Right kidney (tissue), 1 donor: ENCODE measurements at regions not wholly inside any gene's neighbourhood (a gene's known extent, or its start where the extent isn't known, plus 50 kb on each side); places are given as distances from the start of the nearest gene placed in this dataset.
"Not testable (repeated sequence)": the region's sequence is repeated elsewhere in the genome, so short reads cannot be mapped to it uniquely, and the experiment has no call there.

ENCODE experiments used
- DNase-seq: peaks from one replicate; pipeline ENCODE4 v3.0.0-alpha.2; 2016

DNA sequence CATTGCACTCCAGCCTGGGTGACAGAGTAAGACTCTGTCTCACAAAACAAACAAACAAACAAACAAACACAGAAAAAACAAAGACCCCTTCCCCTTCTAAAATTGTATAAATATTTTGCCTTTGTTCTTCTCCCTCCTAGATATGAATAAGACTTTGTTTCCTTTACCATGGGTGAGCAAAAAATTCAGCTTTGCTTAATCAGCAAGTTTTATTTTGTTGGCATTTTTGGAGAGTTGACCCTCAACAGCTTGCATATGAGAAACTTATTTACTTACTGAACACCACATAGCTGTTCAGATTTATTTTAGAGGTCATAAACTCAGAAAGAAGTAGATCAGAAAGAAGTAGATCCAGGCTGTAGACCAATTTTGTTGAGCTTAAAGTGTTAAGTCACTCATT, 395.2 kb upstream of the TOM1L1 start:
- DNase-seq: no peak

DNA sequence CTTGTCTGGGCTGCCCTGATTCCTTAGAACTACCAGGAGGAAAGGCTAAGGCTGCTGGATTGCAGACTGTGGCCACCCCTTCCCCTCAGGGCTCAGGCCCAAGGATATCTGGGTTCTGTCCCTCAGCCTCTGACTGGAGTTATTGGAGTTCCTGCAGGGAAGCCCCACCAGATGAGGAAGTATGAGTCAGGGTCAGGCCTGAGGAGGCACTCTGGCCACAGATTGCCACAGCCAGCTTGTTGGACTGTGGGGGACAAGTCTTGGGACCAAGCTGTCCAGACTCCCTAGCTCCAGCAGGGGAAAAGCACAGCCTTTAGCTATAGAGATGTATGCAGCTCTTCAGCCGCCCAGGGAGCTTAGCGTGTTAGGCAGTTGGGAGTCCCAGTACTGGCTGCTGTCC, 381.9 kb upstream of the TOM1L1 start:
- no peak for DNase-seq

DNA sequence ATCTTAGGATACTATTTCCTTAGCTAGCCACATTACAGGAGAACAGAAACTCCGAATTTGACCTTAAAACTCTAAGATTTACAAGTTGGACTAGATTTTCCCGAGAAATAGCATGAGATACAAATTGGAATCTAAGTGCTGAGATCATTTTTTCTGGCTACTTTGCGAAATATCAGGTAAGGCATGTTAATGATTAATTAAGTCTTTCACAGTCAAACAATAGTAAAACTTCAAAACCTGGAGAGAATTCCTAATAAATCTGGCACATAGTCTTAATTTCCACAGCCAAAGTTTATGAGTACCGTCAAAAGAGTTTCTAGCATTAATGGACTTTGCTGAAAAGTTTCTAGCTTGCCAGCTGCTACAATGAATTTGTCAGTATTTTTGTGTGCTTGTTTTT, 379.5 kb upstream of the TOM1L1 start:
- no peak for DNase-seq

DNA sequence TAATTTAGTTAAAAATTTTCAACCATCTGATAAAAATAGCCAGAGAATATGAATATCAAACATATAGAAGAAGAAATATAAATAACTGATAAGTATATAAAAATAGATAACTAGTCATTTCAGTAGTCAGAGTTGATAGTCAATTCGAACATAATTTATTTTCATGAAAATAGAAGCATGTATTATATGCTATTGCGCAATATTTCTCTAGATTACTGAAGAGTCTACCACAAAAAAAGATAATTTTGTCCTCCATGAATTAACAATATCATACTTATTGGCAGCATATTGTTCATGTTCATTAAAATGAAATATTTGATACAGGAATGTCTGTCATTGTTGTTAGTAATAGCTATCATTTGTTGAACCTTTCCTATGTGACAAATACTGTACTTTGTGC, 376.2 kb upstream of the TOM1L1 start:
- DNase-seq: no peak

DNA sequence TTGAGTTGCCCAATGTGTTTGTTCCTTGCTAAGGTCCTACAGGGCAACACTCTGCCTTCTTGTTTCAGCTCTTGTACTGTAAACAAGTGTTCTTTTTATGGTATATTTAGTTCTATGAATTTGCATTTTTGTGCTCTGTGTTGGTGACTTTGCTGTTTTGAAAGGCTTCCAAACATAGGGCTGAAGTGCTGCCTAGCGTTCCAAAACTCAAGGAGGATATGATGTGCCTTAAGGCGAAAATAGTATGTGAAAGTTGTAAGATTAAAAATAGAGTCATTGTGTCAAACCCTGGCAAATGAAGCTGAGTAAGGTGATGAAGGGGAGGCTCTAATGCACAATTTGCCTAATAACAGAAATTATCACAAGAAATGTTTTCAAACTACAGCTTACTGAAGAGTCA, 372.7 kb upstream of the TOM1L1 start:
- DNase-seq: no peak

DNA sequence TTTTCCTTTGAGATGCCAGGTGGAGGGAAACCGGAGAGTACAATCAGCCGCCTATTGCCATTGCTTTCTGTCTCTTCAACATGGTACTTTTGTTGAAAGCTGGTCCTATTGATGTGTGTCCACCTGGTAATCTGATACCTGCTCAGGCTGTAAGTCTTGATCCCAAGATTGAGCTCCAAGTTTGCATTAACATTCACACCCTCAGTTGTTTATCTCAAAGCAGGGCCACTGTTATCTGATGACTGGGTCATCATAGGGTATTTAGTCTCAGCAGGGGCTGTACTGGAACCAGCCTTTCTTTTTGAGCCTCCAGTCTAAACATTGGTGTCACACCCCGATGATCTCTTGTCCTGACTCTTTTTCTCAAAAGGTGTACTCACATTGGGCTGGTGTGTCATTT, 370.3 kb upstream of the TOM1L1 start:
- no peak for DNase-seq

DNA sequence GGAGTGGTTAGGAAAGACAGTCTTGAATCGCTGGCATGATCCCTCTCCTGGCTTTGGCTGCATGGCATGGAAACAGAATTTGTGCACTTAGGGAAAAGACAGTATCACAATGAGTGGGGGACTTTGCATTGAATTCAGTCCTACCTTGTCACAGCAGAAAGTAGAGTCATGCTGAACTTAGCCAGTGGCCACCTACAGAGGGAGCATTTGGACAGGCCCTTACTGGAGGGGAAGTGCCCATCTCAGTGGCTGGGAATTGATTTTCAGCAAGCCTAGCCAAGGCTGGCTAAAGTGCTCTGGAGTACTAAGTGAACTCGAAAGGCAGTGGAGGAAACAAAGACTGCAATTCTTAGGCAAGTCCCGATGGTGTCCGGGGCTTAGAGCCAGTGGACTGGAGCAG, 364.3 kb upstream of the TOM1L1 start:
- DNase-seq: no peak

DNA sequence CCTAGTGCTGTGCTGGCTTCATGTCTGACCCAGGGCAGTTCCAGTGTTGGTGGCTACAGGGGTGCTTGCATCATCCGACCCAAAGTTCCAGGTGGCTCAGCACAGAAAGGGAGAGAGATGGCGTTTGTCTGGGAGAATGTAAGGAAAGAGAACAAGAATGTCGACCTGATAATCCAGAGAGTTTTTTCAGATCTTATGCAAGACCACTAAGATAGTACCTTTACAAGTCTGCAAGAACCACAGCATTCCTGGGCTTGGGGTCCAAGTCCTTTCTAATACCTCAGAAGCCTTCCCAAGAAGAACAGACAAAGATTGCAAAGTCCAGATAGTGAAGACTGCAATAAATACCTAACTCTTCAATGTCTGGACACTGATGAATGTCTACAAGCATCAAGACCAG, 363.0 kb upstream of the TOM1L1 start:
- no peak for DNase-seq

DNA sequence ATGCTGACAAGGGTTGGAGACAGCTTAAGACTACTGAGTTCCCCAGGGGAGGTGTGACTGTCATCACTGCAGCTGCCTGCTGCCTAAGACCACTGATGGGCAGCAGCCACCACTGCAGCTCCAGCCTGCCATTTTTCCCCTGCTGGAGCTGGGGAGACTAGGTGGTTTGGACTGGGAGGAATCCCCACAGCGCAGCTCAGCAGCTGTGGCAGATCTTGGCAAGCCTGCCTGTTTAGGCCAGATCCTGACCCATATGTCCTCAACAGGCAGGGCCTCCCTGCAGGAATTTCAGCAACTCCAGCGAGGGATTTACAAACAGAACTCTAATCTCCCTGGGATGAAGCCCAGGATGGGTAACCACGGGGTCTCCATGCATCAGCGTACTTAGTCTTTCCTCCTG, 356.4 kb upstream of the TOM1L1 start:
- no peak for DNase-seq

DNA sequence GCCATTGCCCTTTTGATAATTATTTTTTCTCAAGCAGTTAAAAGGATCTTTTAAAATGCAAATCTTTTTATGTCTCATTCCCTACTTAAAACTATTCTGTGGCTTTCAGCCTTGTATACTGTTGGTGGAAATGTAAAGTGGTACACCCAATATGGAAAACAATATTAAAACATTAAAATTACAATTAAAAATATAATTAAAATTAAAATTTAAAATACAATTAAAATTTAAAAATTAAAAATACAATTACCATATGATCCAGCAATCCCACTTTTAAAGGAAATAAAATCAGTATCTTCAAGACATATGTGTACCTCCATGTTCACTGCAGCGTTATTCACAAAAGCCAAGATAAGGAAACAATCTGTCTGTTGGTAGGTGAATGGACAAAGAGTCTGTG, 340.8 kb upstream of the TOM1L1 start:
- DNase-seq: no peak

DNA sequence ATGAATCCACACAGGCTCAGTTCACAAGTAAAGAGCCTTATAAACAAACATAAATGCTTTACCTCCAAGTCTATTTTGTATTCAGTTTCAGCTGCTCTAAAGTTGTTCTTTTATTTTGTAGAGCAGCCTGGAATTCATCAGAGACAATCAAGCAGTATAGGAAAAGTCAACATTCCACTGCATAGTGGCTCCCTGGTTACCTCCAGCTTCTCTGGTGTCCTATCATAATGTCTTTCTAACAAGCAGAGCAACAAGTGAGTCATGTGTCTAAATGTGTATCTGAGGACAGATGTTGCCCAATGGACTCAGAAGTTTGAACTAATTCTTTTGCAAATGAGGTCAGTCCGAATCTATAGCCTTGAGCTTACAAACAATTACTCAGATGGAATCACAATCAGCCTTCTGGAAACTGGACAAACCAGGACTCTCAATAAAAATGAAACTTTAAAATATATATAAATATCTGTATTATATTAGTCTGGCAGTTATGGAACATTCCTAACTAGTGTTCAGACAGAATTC, 292.0 kb upstream of the TOM1L1 start:
- no peak for DNase-seq

DNA sequence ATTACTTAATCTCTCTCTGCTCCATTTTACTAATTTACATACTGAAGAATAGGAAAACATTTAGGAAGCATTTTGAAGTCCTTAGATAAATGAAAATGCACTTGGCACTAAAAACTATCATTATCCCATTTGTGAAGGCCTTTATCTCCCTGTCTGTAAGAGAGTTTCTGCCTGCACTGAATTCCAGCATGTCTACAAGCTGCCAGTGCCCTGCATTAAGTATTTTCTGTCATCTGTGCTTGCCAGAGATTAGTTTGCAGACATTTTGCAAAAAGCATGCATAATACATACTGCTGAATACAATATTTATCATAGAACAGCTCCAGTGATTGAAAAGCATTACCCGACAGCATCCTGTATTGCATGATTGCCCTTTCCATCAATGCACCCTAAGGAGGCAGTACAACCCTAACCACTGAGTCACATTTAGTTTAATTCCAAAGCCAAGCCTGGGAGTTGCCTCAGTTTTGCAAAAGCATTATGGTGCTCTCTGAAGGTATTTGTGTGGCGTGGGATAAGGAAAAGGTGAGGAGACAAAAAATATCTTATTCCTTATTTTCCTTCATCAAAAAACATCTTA, 280.2 kb upstream of the TOM1L1 start:
- no peak for DNase-seq

DNA sequence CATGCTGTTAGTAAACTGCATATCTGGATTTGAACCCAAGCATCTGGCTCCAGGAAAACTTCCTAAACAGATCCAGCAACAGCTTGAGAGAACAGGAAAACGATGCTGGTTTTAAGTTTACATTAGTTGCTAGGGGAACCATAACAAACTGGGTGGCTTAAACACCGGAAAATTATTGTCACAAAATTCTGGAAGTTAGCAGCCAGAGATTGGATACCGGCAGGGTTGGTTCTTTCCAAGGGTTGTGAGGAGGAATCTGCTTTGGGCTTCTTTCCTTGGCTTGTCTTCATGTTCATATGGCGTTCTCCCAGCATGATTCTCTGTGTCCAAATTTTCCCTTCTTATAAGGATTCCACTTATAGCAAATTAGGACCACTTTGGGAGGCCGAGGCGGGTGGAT, 276.9 kb upstream of the TOM1L1 start:
- DNase-seq: no peak

DNA sequence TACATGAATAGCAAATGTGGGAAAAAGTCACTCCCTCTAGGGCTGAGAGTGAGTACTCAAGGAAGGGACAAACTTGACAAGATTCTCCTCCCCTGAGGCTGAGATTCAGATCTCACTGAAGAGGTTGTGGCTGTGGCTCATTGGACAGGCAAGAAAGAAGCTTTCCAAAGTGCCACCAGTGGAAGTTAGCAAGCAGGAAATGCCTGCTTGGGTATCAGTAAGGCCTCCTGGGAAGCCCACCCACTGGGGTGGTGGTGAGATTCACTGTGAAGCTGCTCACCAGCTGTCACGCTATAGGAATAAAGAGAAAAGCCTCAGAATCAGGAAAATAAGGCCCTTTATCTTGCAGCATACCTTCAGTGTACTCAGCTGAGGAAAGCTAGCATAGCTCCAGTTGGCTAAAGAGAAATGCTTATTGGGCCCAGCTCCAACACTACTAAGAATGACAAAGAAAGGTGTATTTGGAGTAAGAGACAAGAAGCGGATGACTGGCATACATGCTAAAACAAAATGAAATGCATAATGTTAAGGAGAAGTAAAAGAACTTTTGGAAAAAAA, 274.4 kb upstream of the TOM1L1 start:
- no peak for DNase-seq

DNA sequence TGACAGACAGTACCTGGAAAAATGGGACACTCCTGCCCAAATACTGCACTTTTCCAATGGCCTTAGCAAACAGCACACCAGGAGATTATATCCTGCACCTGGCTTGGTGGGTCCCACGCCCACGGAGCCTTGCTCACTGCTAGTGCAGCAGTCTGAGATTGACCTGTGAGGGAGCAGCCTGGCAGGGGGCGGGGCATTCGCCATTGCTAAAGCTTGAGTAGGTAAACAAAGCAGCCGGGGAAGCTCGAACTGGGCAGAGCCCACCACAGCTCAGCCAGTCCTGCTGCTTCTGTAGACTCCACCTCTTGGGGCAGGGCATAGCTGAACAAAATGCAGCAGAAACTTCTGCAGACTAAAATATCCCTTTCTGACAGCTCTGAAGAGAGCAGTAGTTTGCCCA, 261.2 kb upstream of the TOM1L1 start:
- not testable (repeated sequence) for DNase-seq

DNA sequence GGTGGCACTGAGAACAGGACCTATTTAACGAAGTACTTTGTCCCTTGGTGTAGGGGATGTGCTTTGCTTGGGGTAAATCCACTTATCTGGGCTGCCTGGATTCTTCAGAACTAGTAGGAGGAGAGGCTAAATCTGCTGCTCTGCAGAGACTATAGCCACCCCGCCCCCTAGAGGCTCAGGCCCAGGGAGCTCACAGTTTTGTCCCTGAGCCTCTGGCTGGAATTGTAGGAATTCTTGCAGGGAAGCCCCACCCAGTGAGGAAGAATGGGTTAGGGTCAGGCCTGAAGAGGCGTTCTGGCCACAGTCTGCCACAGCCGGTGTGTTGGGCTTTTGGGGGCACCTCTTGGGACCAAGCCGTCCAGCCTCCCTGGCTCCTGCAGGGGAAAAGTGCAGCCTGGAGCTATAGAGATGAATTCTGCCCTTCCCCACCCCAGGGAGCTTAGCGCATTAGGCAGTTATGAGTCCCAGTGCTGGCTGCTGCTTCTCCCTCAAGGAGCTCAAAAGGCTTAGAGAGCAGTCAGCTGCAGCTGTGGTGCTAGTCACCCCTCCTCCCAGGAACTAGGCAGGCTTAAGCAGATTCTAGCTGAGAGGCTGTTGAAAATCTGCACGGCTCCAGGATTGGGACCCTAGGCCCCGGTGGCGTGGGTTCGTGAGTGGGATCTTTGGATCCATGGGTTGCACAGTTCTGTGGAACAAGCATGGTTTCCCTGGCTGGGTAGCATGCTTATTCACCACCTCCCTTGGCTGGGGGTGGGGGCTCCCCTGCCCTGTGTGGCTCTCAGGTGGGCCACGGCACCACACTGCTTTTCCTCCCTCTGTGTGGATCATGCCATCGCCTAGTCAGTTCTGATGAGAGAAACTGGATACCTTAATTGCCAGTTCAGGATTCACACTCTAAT, 237.4 kb upstream of the TOM1L1 start:
- no peak for DNase-seq

DNA sequence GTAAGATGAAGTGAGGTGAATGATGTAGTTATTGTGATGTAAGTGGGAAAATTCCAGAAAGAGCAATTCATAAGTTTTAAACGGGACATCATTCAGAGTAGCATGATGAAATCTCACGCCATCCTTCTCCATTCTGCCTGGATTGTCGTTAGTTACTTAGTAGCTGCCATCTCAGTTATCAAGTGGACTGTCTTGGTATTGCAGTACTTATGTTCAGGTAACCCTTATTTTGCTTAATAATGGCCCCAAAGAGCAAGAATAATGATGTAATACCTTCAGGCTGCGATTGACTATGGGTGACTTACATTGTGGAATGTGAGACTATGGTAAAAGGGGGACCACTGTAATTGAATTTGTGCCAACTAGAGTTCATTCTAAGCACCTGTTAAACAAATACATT, 234.1 kb upstream of the TOM1L1 start:
- DNase-seq: no peak

DNA sequence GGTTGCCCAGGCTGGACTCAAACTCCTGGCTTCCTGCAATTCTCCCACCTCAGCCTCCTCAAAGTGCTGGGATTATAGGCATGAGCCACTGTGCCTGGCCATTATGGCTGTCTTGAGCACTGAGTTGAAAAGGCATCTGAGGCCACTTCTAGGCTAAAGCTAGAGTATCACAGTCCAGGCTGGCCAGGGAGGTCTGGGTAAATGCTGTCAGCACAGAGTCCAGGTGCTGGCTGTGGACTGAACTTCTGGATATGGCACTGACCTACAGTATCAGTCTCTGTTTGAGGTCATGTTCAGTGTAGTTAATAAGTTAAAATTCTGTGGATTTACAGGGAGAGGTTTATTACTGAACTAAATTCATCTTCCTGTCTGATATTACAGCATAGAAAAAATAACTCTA, 222.5 kb upstream of the TOM1L1 start:
- no peak for DNase-seq

DNA sequence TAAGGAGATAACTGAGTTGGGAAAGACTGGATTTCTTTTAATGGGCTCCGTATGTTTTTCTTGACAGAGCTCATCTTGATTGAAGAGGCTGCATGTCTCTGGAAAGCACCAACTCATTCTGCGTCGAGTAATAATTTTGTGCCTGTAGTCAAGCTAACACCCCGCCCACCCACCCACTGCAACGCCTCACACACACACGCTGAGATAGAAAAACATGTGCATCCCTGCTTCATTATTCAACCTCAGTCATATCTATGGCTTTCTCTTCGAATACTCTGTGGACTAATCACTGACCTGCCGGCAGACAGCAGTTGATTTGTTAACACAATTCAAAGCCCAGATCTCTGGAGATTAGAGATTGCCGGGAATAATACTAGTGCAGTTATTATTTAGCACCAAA, 220.2 kb upstream of the TOM1L1 start:
- DNase-seq: no peak

DNA sequence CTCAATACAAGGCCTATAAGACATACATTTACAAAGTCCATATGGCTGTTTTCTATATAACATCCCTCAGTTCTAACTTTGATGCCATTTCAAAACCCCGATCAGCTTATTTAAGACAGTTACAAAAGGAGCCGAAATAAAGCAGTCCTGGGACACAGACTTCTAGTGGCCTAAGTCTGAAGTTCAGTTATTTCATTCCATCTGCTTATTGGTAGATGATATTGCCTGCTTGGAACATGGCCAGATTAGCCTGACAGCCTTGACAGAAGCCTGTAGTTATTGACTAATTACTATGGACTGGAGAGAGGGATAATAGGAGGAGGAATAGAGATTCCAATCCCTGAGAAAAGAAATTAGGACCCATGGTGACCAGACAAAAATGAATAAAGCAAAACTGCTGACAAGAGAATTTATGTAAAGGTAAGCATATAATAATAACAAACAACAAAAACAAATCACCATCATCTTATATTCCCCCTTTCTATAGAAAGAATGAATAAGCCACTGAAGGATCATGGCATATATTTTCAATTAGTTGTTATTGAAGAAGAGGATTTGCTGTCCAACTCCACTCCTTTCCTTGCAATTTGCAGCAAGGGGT, 206.3 kb upstream of the TOM1L1 start:
- no peak for DNase-seq

DNA sequence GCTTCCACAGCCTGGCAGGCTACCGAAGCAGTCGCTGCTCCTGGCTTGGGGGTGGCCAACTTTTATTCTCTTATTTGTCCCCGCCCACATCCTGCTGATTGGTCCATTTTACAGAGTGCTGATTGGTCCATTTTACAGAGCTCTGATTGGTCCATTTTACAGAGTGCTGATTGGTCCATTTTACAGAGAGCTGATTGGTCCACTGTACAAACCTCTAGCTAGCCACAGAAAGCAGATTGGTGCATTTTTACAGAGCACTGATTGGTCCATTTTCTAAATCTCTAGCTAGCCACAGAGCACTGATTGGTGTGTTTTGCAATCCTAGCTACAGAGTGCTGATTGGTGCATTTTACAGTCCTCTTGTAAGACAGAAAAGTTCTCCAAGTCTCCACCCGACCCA, 187.9 kb upstream of the TOM1L1 start:
- not testable (repeated sequence) for DNase-seq

DNA sequence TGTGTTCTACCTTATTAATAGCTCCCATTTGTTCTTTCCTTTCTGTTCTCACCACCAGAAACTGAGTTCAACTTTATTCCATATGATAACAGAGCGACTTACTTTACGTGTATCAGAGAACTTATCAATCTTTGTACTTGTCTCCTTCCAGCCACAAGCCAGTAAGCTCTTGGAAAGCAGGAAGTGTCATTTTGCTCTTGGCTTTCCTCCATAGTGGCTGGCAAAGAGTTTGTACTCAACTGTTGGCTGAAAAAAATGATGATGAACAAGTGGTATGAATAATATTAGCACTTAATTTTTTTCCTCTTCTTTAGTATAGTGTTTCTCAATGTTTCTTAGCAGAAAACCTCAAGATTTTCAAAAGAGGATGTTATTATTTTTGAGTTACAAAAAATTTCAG, 182.4 kb upstream of the TOM1L1 start:
- no peak for DNase-seq

DNA sequence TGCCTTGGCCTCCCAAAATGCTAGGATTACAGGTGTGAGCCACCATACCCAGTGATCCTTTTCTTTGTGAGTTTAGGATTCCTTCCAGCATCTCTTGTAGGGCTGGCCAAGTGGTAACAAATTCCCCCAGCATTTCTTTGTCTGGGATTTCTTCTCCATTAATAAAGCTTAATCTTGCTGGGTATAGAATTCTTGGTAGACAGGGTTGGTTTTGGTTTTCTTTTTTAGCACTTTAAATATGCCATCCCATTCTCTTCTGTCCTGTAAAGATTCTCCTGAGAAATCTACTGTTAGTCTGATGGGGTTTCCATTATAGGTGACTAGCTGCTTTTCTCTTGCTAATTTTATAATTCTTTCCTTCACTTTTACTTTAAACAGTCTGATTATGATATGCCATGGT, 173.0 kb upstream of the TOM1L1 start:
- no peak for DNase-seq
